K562 (cell line): ENCODE measurements at regions not wholly inside any gene's neighbourhood (a gene's known extent, or its start where the extent isn't known, plus 50 kb on each side); places are given as distances from the start of the nearest gene placed in this dataset.

Experiments
- ATAC-seq: fragments of 200-7000 bp; cut with Tn5 transposase; 3 replicates; pipeline ENCODE4 v1.9.1; 2020; ENCODE audit warnings: moderate library complexity
- BruUV-seq: library from RNA; stranded (reverse); fragments of 400-500 nt; replicated peaks from 2 replicates; lab custom pipeline; 2021; lab: Mats Ljungman, UMichigan
- CTCF ChIA-PET: fragments of 300-600 bp; formaldehyde crosslinking; extraction: SDS; loops from one replicate; lab custom pipeline; 2021; ENCODE audit warnings: low intra/inter-chr PET ratio; lab: Yijun Ruan, JAX
- POLR2A ChIA-PET: fragments of 300-600, 350-650 bp; sonication (Branson Sonifier 250); formaldehyde crosslinking; extraction: SDS; loops from one replicate; lab custom pipeline; 2021; ENCODE audit warnings: antibody characterized with exemption, inconsistent platforms; lab: Yijun Ruan, JAX
- DNase-seq, 4 experiments: peaks; one replicate each; pipeline versions ENCODE4 v3.0.0 to v3.0.0-alpha.2; 2011 to 2018; ENCODE audit warnings: low spot score in 3 of 4, mixed read lengths in 3 of 4; ENCODE audit errors: extremely low read depth in 1 of 4
- FAIRE-seq: peaks from 2 replicates; lab custom pipeline; 2011; peaks lifted over from hg19 to GRCh38; lab: Jason Lieb, UNC
- H2AFZ ChIP-seq: 2 replicates; pipeline ENCODE4 v1.6.0; 2011; ENCODE audit warnings: low read depth, low read length, control low read depth, inconsistent platforms
- H3K27ac ChIP-seq: fragments of 200-600 bp; 3 replicates; pipeline ENCODE4 v1.8.0; 2011; ENCODE audit warnings: low read depth, mild to moderate bottlenecking, control low read depth, inconsistent platforms, low read length, moderate library complexity, mixed read lengths; ENCODE audit errors: extremely low read depth
- H3K27me3 ChIP-seq, 2 experiments: fragments of 300-600 bp in 1 of 2; 2 replicates in 1 of 2; 3 replicates in 1 of 2; pipeline versions ENCODE4 v1.6.0 to v1.8.0; 2011; ENCODE audit warnings: inconsistent platforms in 2 of 2, low read length in 2 of 2, mild to moderate bottlenecking in 1 of 2, mixed read lengths in 1 of 2, moderate library complexity in 1 of 2; ENCODE audit not compliant: control insufficient read depth in 2 of 2, insufficient read depth in 2 of 2
- H3K36me3 ChIP-seq: fragments of 300-600 bp; 3 replicates; pipeline ENCODE4 v1.8.0; 2011; ENCODE audit warnings: mild to moderate bottlenecking, low read length, inconsistent platforms; ENCODE audit not compliant: control insufficient read depth, insufficient read depth
- H3K4me1 ChIP-seq, 2 experiments: fragments of 200-600 bp in 1 of 2; replicated peaks in 1 of 2; 2 replicates in 1 of 2; 3 replicates in 1 of 2; pipeline versions ENCODE4 v1.5.1 to v1.8.0; 2011; ENCODE audit warnings: inconsistent platforms in 2 of 2, low read length in 2 of 2, mild to moderate bottlenecking in 1 of 2, mixed read lengths in 1 of 2, moderate library complexity in 1 of 2; ENCODE audit not compliant: control insufficient read depth in 2 of 2, insufficient read depth in 2 of 2
- H3K4me2 ChIP-seq: 2 replicates; pipeline ENCODE4 v1.6.1; 2011; ENCODE audit warnings: low read length, control low read depth, inconsistent platforms, mixed read lengths; ENCODE audit not compliant: insufficient read depth
- H3K4me3 ChIP-seq: fragments of 200-600 bp; sonication (generic), shearing (Covaris generic); 2 replicates; pipeline ENCODE4 v1.5.1; 2016; ENCODE audit warnings: control low read depth, inconsistent platforms
- H3K79me2 ChIP-seq: fragments of 200-600 bp; 3 replicates; pipeline ENCODE4 v1.8.0; 2011; ENCODE audit warnings: low read length, inconsistent platforms; ENCODE audit not compliant: control insufficient read depth, insufficient read depth
- H3K9ac ChIP-seq, 2 experiments: 2 replicates each; pipeline versions ENCODE4 v1.6.0 to v1.6.1; 2011; ENCODE audit warnings: low read depth in 2 of 2, low read length in 2 of 2, control low read depth in 1 of 2, inconsistent platforms in 1 of 2, mild to moderate bottlenecking in 1 of 2, mixed read lengths in 1 of 2; ENCODE audit not compliant: insufficient read depth in 1 of 2
- H3K9me1 ChIP-seq: one replicate; pipeline ENCODE4 v1.6.0; 2011; ENCODE audit warnings: inconsistent platforms, mild to moderate bottlenecking, low read length, moderate library complexity; ENCODE audit not compliant: control insufficient read depth, insufficient read depth
- H3K9me3 ChIP-seq: replicated peaks from 2 replicates; pipeline ENCODE4 v1.5.1; 2011; ENCODE audit warnings: low read depth, low read length, inconsistent platforms; ENCODE audit not compliant: control insufficient read depth, insufficient read depth
- H4K20me1 ChIP-seq: replicated peaks from 2 replicates; pipeline ENCODE4 v1.6.1; 2011; ENCODE audit warnings: low read length, inconsistent platforms, mixed read lengths; ENCODE audit not compliant: control insufficient read depth, insufficient read depth
- ASH1L ChIP-seq: fragments of 450-650 bp; IDR thresholded peaks from 2 replicates; pipeline ENCODE4 v1.6.1; 2018; ENCODE audit warnings: borderline replicate concordance, mild to moderate bottlenecking, low read depth; ENCODE audit not compliant: partially characterized antibody
- CXXC5 ChIP-seq: fragments of 250-450 bp; sonication (Bioruptor Pico); IDR thresholded peaks from 2 replicates; pipeline ENCODE4 v1.8.0; 2022; ENCODE audit warnings: inconsistent platforms, mild to moderate bottlenecking, moderate library complexity
- EGR1 ChIP-seq: fragments of 450-650 bp; conservative IDR thresholded peaks from 2 replicates; pipeline ENCODE4 v1.6.1; 2017; ENCODE audit warnings: mild to moderate bottlenecking
- FOXP1 ChIP-seq: sonication (generic); formaldehyde crosslinking; IDR thresholded peaks from 2 replicates; pipeline ENCODE4 v1.8.0; 2022; ENCODE audit warnings: mild to moderate bottlenecking, missing genetic modification reagents
- GABPB1 ChIP-seq: sonication (generic); formaldehyde crosslinking; IDR thresholded peaks from 2 replicates; pipeline ENCODE4 v1.8.0; 2022; ENCODE audit warnings: mild to moderate bottlenecking, missing genetic modification reagents
- KDM2B ChIP-seq: fragments of 250-450 bp; sonication (Bioruptor Pico); IDR thresholded peaks from 2 replicates; pipeline ENCODE4 v1.8.0; 2021; ENCODE audit warnings: mild to moderate bottlenecking, moderate library complexity
- MEF2A ChIP-seq: IDR thresholded peaks from 2 replicates; pipeline ENCODE4 v1.6.1; 2011; ENCODE audit warnings: low read depth, mild to moderate bottlenecking, low read length, moderate library complexity; ENCODE audit not compliant: control insufficient read depth
- NFATC3 ChIP-seq: fragments of 450-650 bp; IDR thresholded peaks from 2 replicates; pipeline ENCODE4 v1.6.1; 2017; ENCODE audit warnings: mild to moderate bottlenecking
- SMAD4 ChIP-seq: fragments of 250-450 bp; sonication (Bioruptor Pico); conservative IDR thresholded peaks from 2 replicates; pipeline ENCODE4 v1.8.0; 2021; ENCODE audit warnings: inconsistent platforms, mild to moderate bottlenecking, moderate library complexity
- SP1 ChIP-seq: sonication (generic); formaldehyde crosslinking; IDR thresholded peaks from 2 replicates; pipeline ENCODE4 v1.8.1; 2022; ENCODE audit warnings: mild to moderate bottlenecking, missing genetic modification reagents
- TAF15 ChIP-seq: fragments of 200-400 bp; formaldehyde crosslinking; IDR thresholded peaks from 2 replicates; pipeline ENCODE4 v1.6.1; 2017; ENCODE audit warnings: mild to moderate bottlenecking, low read depth, low read length, moderate library complexity
- TEAD1 ChIP-seq, 2 experiments: fragments of 450-650 bp in 1 of 2; sonication (generic) in 1 of 2; formaldehyde crosslinking; IDR thresholded peaks; 2 replicates each; pipeline versions ENCODE4 v1.4.0 to v1.8.0; 2020 to 2022; ENCODE audit warnings: mild to moderate bottlenecking in 2 of 2, missing genetic modification reagents in 1 of 2
- YBX1 ChIP-seq: fragments of 450-650 bp; IDR thresholded peaks from 2 replicates; pipeline ENCODE4 v1.7.1; 2016; ENCODE audit warnings: mild to moderate bottlenecking
- ZFP36 ChIP-seq: fragments of 150-350 bp; IDR thresholded peaks from 2 replicates; pipeline ENCODE4 v1.6.1; 2018; ENCODE audit warnings: low read length, low read depth; ENCODE audit not compliant: partially characterized antibody
- ZKSCAN8 ChIP-seq: fragments of 200-800 bp; sonication (Bioruptor generic); IDR thresholded peaks from 2 replicates; pipeline ENCODE4 v1.6.1; 2016; ENCODE audit warnings: missing genetic modification characterization, missing compliant biosample characterization
- ZNF133 ChIP-seq: fragments of 250-450 bp; sonication (Bioruptor Pico); IDR thresholded peaks from 2 replicates; pipeline ENCODE4 v1.4.0; 2020; ENCODE audit warnings: mild to moderate bottlenecking
- ZNF134 ChIP-seq: fragments of 250-450 bp; sonication (Bioruptor Pico); conservative IDR thresholded peaks from 2 replicates; pipeline ENCODE4 v1.4.0; 2020
- ZNF212 ChIP-seq: fragments of 450-650 bp; formaldehyde crosslinking; IDR thresholded peaks from 2 replicates; pipeline ENCODE4 v1.4.0; 2020; ENCODE audit warnings: mild to moderate bottlenecking
- WGBS: fragments of 100-300 bp; shearing (Covaris generic); methylation state at CpG from one replicate; pipeline ENCODE4 v1.1.6; 2016; ENCODE audit warnings: low coverage, mixed read lengths; ENCODE audit not compliant: insufficient coverage; ENCODE audit errors: missing lambda C conversion rate; 5-methylcytosine and 5-hydroxymethylcytosine counted together
- in situ Hi-C: fragments of 300-500 bp; cut with MboI; formaldehyde crosslinking; loops from 4 replicates; pipeline ENCODE4 v1.15.0; 2018; ENCODE audit warnings: inconsistent platforms, mixed read lengths
- intact Hi-C: fragments of 100-400 bp; cut with micrococcal nuclease; formaldehyde crosslinking; loops from 2 replicates; pipeline ENCODE4 v1.14.2; 2022
- TF ChIP-seq, protein P1 (sequence below): fragments of 250-450 bp; sonication (Bioruptor Pico); IDR thresholded peaks from 2 replicates; pipeline ENCODE4 v1.5.0; 2021
- TF ChIP-seq, protein P2 (sequence below), 2 experiments: fragments of 450-650 bp in 1 of 2; sonication (generic) in 1 of 2; formaldehyde crosslinking in 1 of 2; IDR thresholded peaks in 1 of 2; conservative IDR thresholded peaks in 1 of 2; 2 replicates each; pipeline versions ENCODE4 v1.6.1 to v1.8.1; 2016 to 2023; ENCODE audit warnings: mild to moderate bottlenecking in 2 of 2, moderate library complexity in 2 of 2, inconsistent platforms in 1 of 2, missing genetic modification reagents in 1 of 2

DNA sequence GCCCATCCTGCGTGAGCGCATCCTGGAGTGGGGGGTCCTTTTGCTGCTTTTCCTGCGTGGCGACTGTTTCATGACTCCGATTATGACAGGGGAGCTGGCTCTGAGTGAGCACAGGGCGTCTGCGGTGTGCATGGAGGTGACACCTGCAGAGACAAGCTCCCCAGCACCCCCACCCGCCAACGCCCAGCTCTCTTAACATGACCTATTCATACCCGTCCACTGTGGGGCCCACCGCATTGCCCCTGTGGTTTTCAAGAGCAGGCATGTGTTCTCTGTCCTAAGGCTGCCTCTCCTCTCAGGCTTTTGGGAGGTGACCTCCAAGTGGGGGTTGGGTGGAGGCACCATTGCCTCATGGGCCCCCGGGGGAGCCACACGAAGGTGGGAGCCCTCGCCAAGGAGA is 500.7 kb downstream of the TCERG1L start:
- no peak for TF ChIP-seq MEF2A
- no peak for TF ChIP-seq TEAD1 (CRISPR knock-in tag; IDR thresholded peaks at IDR 0.05)
- no peak for TF ChIP-seq ZNF212 (CRISPR knock-in tag)
- TF ChIP-seq FOXP1 (CRISPR knock-in tag) = no peak
- TF ChIP-seq ZFP36 = no peak
- TF ChIP-seq ZNF133 = no peak
- TF ChIP-seq, protein P1, sequence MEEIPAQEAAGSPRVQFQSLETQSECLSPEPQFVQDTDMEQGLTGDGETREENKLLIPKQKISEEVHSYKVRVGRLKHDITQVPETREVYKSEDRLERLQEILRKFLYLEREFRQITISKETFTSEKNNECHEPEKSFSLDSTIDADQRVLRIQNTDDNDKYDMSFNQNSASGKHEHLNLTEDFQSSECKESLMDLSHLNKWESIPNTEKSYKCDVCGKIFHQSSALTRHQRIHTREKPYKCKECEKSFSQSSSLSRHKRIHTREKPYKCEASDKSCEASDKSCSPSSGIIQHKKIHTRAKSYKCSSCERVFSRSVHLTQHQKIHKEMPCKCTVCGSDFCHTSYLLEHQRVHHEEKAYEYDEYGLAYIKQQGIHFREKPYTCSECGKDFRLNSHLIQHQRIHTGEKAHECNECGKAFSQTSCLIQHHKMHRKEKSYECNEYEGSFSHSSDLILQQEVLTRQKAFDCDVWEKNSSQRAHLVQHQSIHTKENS = no peak
- TF ChIP-seq TAF15 = no peak
- no peak for TF ChIP-seq SMAD4 (CRISPR knock-in tag)
- TF ChIP-seq KDM2B (CRISPR knock-in tag) = no peak
- TF ChIP-seq, protein P2, sequence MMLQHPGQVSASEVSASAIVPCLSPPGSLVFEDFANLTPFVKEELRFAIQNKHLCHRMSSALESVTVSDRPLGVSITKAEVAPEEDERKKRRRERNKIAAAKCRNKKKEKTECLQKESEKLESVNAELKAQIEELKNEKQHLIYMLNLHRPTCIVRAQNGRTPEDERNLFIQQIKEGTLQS (IDR thresholded peaks at IDR 0.05) = no peak
- TF ChIP-seq, protein P2 (CRISPR knock-in tag; conservative IDR thresholded peaks at IDR 0.05) = no peak
- TF ChIP-seq ZKSCAN8 (CRISPR knock-in tag) = no peak
- TF ChIP-seq EGR1 = no peak
- TF ChIP-seq ZNF134 (CRISPR knock-in tag) = no peak
- TF ChIP-seq GABPB1 (CRISPR knock-in tag) = no peak
- no peak for TF ChIP-seq ASH1L
- no peak for TF ChIP-seq YBX1
- no peak for TF ChIP-seq SP1 (CRISPR knock-in tag)
- TF ChIP-seq CXXC5 (CRISPR knock-in tag) = no peak
- TF ChIP-seq NFATC3 = no peak
- H3K4me2 ChIP-seq = no peak overlapping the region
- H3K27ac ChIP-seq = no peak overlapping the region
- H3K79me2 ChIP-seq = no peaks in the 10 kb centered on the region
- intact Hi-C loops = no loop called here
- in situ Hi-C loops = no loop called here
- WGBS = 5% methylated on average over 9 of the region's 14 CpGs
- no peak overlapping the region for H2AFZ ChIP-seq
- H3K27me3 ChIP-seq = peaks cover 0 to 8% of the 10 kb centered on the region in 2 experiments; a peak in 1 of 5 replicates
- POLR2A ChIA-PET = no interaction called here
- no peak overlapping the region for H3K9ac ChIP-seq
- no peaks in the 10 kb centered on the region for H3K9me1 ChIP-seq
- no peaks in the 10 kb centered on the region for H3K36me3 ChIP-seq
- H3K4me3 ChIP-seq = no peak overlapping the region
- ATAC-seq = no peak
- CTCF ChIA-PET = no interaction called here
- no peaks in the 10 kb centered on the region for H3K9me3 ChIP-seq
- DNase-seq = no peak
- FAIRE-seq = no peak
- no peaks in the 10 kb centered on the region for H3K4me1 ChIP-seq
- no TSS peak for BruUV-seq
- no peaks in the 10 kb centered on the region for H4K20me1 ChIP-seq
